ENCODE measurements at regions not wholly inside any gene's neighbourhood (a gene's known extent, or its start where the extent isn't known, plus 50 kb on each side); places are given as distances from the start of the nearest gene placed in this dataset.

- H3K9me3 ChIP-seq: no peaks in the 10 kb centered on the region
- H3K27me3 ChIP-seq: no peaks in the 10 kb centered on the region
- no peaks in the 10 kb centered on the region for H3K4me1 ChIP-seq
- no peak for DNase-seq (ENCODE audit: extremely low spot score in 2 of 2)
- no peak overlapping the region for H3K27ac ChIP-seq
- H3K36me3 ChIP-seq: no peaks in the 10 kb centered on the region
- TF ChIP-seq POLR2A (IDR thresholded peaks at IDR 0.05) (no peak), POLR2AphosphoS5 (IDR thresholded peaks at IDR 0.05; ENCODE audit: insufficient read depth in 1 of 2, low read depth in 1 of 2) (no peak), CTCF (IDR thresholded peaks at IDR 0.05) (no peak)
- intact Hi-C loops (cut with DNase I): no loop called here
- H3K4me3 ChIP-seq: no peak overlapping the region
Observed at GRCh38 chr18:70672581-70672980, 383.7 kb downstream of the SOCS6 start.

- Histone ChIP-seq H3K36me3 (no peaks in the 10 kb centered on the region), H3K27me3 (no peaks in the 10 kb centered on the region), H3K4me1 (no peaks in the 10 kb centered on the region), H3K9me3 (no peaks in the 10 kb centered on the region), H3K27ac (no peak overlapping the region), H3K4me3 (no peak overlapping the region)
- TF ChIP-seq CTCF (IDR thresholded peaks at IDR 0.05) (no peak), POLR2A (IDR thresholded peaks at IDR 0.05) (no peak), POLR2AphosphoS5 (IDR thresholded peaks at IDR 0.05; ENCODE audit: insufficient read depth in 1 of 2, low read depth in 1 of 2) (no peak)
- intact Hi-C loops (cut with DNase I): no loop called here
- DNase-seq (ENCODE audit: extremely low spot score in 2 of 2): no peak
Observed at GRCh38 chr18:70671889-70672565, 383.2 kb downstream of the SOCS6 start.

GRCh38 chr18:70666936-70667335 lies 378.1 kb downstream of the SOCS6 start:
- no peaks in the 10 kb centered on the region for H3K4me1 ChIP-seq
- H3K4me3 ChIP-seq: no peak overlapping the region
- TF ChIP-seq CTCF (IDR thresholded peaks at IDR 0.05) (no peak), POLR2A (IDR thresholded peaks at IDR 0.05) (no peak), POLR2AphosphoS5 (IDR thresholded peaks at IDR 0.05; ENCODE audit: insufficient read depth in 1 of 2, low read depth in 1 of 2) (no peak)
- H3K36me3 ChIP-seq: no peaks in the 10 kb centered on the region
- H3K27ac ChIP-seq: no peak overlapping the region
- intact Hi-C loops (cut with DNase I): no loop called here
- no peak for DNase-seq (ENCODE audit: extremely low spot score in 2 of 2)
- H3K9me3 ChIP-seq: no peaks in the 10 kb centered on the region
- H3K27me3 ChIP-seq: no peaks in the 10 kb centered on the region

- intact Hi-C loops (cut with DNase I): no loop called here
- no peaks in the 10 kb centered on the region for H3K4me1 ChIP-seq
- no peak overlapping the region for H3K27ac ChIP-seq
Observed at GRCh38 chr18:70663141-70663540, 374.3 kb downstream of the SOCS6 start.

GRCh38 chr18:70662588-70662987 lies 373.7 kb downstream of the SOCS6 start:
- H3K4me1 ChIP-seq: no peaks in the 10 kb centered on the region
- H3K27me3 ChIP-seq: no peaks in the 10 kb centered on the region
- DNase-seq (ENCODE audit: extremely low spot score in 2 of 2): no peak
- intact Hi-C loops (cut with DNase I): no loop called here
- H3K9me3 ChIP-seq: no peaks in the 10 kb centered on the region
- H3K4me3 ChIP-seq: no peak overlapping the region
- no peak overlapping the region for H3K27ac ChIP-seq
- no peak for TF ChIP-seq POLR2A (IDR thresholded peaks at IDR 0.05)
- no peak for TF ChIP-seq POLR2AphosphoS5 (IDR thresholded peaks at IDR 0.05; ENCODE audit: insufficient read depth in 1 of 2, low read depth in 1 of 2)
- no peak for TF ChIP-seq CTCF (IDR thresholded peaks at IDR 0.05)
- no peaks in the 10 kb centered on the region for H3K36me3 ChIP-seq

More at GRCh38 chr18:70663141-70663540, 374.3 kb downstream of the SOCS6 start:
- no peak overlapping the region for H3K4me3 ChIP-seq
- DNase-seq (ENCODE audit: extremely low spot score in 2 of 2): no peak
- no peaks in the 10 kb centered on the region for H3K9me3 ChIP-seq
- H3K36me3 ChIP-seq: no peaks in the 10 kb centered on the region
- TF ChIP-seq POLR2AphosphoS5 (IDR thresholded peaks at IDR 0.05; ENCODE audit: insufficient read depth in 1 of 2, low read depth in 1 of 2): no peak
- H3K27me3 ChIP-seq: no peaks in the 10 kb centered on the region
